Panc1 (cell line): ENCODE measurements at regions not wholly inside any gene's neighbourhood (a gene's known extent, or its start where the extent isn't known, plus 50 kb on each side); places are given as distances from the start of the nearest gene placed in this dataset.
A peak's percentile ranks its signal among the peaks of the same experiment; 100 is the strongest.

Experiments
- POLR2AphosphoS5 ChIP-seq: IDR thresholded peaks from 2 replicates; pipeline ENCODE4 v1.6.1; 2012; ENCODE audit warnings: mild to moderate bottlenecking, low read depth, low read length, moderate library complexity
- SIN3A ChIP-seq: IDR thresholded peaks from 2 replicates; pipeline ENCODE4 v1.6.1; 2012; ENCODE audit warnings: low read depth, mild to moderate bottlenecking, low read length, moderate library complexity, borderline replicate concordance; ENCODE audit not compliant: insufficient read depth
- TF ChIP-seq, protein P1 (sequence below): fragments of 450-650 bp; IDR thresholded peaks from 2 replicates; pipeline ENCODE4 v1.5.1; 2017; ENCODE audit warnings: mild to moderate bottlenecking
- TF ChIP-seq, protein P2 (sequence below), 2 experiments: IDR thresholded peaks; 2 replicates each; pipeline ENCODE4 v1.6.1; 2011 to 2012; ENCODE audit warnings: low read depth in 2 of 2, control low read depth in 1 of 2, low read length in 1 of 2, mild to moderate bottlenecking in 1 of 2, moderate library complexity in 1 of 2; ENCODE audit not compliant: insufficient read depth in 1 of 2

DNA sequence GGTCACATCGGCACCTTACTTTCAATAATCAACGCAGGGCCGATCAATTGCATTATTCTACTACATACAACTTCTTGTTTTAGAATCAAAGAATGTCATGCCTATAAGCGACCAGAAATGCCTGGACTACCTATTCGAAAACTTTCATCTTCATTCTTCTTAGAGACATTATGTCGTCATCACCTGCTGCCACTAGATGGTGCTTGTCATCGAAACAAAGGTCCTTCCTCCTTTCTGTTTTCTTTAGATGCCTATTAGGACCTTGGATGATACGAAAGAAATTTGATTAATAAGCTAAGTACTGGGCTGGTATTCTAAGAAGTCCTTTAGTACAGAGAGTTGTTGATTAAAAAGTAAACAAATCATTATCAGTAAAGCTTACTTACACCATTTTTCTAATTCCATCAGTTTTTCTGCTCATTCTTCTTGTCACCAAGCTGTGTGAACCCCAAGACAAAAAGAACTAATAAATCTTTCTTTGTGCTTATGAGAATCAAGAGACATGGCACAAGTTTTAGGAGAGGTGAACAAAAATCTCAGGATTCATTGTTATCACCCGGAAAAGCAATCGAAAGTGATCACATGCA is 154.5 kb upstream of the SLC4A4 start:
- TF ChIP-seq, protein P1, sequence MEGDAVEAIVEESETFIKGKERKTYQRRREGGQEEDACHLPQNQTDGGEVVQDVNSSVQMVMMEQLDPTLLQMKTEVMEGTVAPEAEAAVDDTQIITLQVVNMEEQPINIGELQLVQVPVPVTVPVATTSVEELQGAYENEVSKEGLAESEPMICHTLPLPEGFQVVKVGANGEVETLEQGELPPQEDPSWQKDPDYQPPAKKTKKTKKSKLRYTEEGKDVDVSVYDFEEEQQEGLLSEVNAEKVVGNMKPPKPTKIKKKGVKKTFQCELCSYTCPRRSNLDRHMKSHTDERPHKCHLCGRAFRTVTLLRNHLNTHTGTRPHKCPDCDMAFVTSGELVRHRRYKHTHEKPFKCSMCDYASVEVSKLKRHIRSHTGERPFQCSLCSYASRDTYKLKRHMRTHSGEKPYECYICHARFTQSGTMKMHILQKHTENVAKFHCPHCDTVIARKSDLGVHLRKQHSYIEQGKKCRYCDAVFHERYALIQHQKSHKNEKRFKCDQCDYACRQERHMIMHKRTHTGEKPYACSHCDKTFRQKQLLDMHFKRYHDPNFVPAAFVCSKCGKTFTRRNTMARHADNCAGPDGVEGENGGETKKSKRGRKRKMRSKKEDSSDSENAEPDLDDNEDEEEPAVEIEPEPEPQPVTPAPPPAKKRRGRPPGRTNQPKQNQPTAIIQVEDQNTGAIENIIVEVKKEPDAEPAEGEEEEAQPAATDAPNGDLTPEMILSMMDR, result peak; percentile 66; the same call in 1 of the 2 replicates
- TF ChIP-seq POLR2AphosphoS5 (no peak), SIN3A (no peak)
- TF ChIP-seq, protein P2, sequence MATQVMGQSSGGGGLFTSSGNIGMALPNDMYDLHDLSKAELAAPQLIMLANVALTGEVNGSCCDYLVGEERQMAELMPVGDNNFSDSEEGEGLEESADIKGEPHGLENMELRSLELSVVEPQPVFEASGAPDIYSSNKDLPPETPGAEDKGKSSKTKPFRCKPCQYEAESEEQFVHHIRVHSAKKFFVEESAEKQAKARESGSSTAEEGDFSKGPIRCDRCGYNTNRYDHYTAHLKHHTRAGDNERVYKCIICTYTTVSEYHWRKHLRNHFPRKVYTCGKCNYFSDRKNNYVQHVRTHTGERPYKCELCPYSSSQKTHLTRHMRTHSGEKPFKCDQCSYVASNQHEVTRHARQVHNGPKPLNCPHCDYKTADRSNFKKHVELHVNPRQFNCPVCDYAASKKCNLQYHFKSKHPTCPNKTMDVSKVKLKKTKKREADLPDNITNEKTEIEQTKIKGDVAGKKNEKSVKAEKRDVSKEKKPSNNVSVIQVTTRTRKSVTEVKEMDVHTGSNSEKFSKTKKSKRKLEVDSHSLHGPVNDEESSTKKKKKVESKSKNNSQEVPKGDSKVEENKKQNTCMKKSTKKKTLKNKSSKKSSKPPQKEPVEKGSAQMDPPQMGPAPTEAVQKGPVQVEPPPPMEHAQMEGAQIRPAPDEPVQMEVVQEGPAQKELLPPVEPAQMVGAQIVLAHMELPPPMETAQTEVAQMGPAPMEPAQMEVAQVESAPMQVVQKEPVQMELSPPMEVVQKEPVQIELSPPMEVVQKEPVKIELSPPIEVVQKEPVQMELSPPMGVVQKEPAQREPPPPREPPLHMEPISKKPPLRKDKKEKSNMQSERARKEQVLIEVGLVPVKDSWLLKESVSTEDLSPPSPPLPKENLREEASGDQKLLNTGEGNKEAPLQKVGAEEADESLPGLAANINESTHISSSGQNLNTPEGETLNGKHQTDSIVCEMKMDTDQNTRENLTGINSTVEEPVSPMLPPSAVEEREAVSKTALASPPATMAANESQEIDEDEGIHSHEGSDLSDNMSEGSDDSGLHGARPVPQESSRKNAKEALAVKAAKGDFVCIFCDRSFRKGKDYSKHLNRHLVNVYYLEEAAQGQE (IDR thresholded peaks at IDR 0.05; ENCODE audit: insufficient read depth in 1 of 2, low read depth in 2 of 2, low read length in 1 of 2), result no peak
